SK-N-MC (cell line): ENCODE measurements at regions not wholly inside any gene's neighbourhood (a gene's known extent, or its start where the extent isn't known, plus 50 kb on each side); places are given as distances from the start of the nearest gene placed in this dataset.
A peak's percentile ranks its signal among the peaks of the same experiment; 100 is the strongest.

Source experiments
- DNase-seq: peaks from one replicate; pipeline ENCODE4 v3.0.0-alpha.2; 2011; ENCODE audit warnings: low read depth, low spot score
- H3K27ac ChIP-seq: fragments of 200-600 bp; sonication (generic); 2 replicates; pipeline ENCODE4 v1.5.1; 2016; ENCODE audit warnings: mixed run types
- H3K36me3 ChIP-seq: fragments of 200-600 bp; sonication (generic); 2 replicates; pipeline ENCODE4 v1.6.1; 2017; ENCODE audit warnings: antibody characterized with exemption, low read length, mixed read lengths; ENCODE audit not compliant: insufficient read depth
- H3K4me3 ChIP-seq: fragments of 200-600 bp; sonication (generic); 2 replicates; pipeline ENCODE4 v1.5.1; 2016
- H3K9ac ChIP-seq: fragments of 200-600 bp; sonication (generic); 2 replicates; pipeline ENCODE4 v1.8.0; 2017; ENCODE audit warnings: mixed run types, mixed read lengths; ENCODE audit not compliant: insufficient read length
- H3K9me3 ChIP-seq: fragments of 200-600 bp; sonication (generic); 2 replicates; pipeline ENCODE4 v1.6.1; 2017; ENCODE audit warnings: low read depth, mild to moderate bottlenecking, antibody characterized with exemption, low read length, moderate library complexity, mixed read lengths
- EZH2 ChIP-seq: fragments of 200-600 bp; sonication (generic); IDR thresholded peaks from one replicate; pipeline ENCODE4 v1.6.1; 2017; ENCODE audit warnings: antibody characterized with exemption
- FOXP2 ChIP-seq: optimal IDR thresholded peaks from 2 replicates; pipeline ENCODE3; 2011; ENCODE audit warnings: mild to moderate bottlenecking, moderate library complexity; ENCODE audit not compliant: insufficient read depth; ENCODE audit errors: extremely low read length, control extremely low read depth
- POLR2AphosphoS5 ChIP-seq: IDR thresholded peaks from 2 replicates; pipeline ENCODE4 v1.6.1; 2012; ENCODE audit warnings: mild to moderate bottlenecking, low read depth, low read length, borderline replicate concordance

DNA sequence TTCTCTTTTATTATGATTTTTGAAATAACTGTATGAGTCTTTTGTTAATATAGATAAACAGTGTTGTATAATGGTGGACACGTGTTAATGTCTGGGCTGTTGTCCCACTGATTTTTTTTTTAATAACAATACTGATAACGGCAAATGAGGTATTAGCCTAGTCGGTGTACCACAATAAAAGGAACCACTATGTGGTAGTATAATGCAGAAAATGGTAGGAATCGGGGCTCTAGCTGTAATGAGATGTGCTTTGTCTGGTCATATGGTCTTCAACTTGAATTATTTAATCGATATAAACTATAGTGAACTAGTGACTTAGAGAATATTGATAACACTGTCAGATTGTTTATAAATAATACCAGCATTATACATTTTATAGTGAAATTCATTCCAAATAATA lies 517.9 kb upstream of the SPHKAP start:
- no peak for TF ChIP-seq EZH2
- no peak for TF ChIP-seq POLR2AphosphoS5
- no peak for TF ChIP-seq FOXP2
- Histone ChIP-seq H3K4me3 (no peak overlapping the region), H3K36me3 (no peaks in the 10 kb centered on the region), H3K27ac (no peak overlapping the region), H3K9ac (no peak overlapping the region), H3K9me3 (no peaks in the 10 kb centered on the region)
- no peak for DNase-seq

DNA sequence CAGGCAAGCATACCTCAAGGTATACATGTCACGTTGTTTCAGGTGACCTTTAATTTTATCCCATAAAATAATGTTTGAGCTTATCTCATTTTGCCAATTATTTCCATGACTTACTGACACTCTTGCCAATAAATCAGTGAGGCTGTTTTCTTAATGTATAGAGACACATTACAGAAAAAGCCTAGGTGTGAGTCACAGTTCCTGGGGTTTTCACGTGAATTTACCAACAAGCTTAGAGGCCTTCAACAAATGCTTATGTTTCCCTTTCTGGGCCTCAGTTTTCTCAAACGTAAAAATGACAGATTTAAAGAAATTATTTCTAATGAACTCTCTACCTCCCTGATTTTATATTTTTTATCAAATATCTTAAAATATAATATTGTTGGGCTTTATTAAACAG lies 517.5 kb upstream of the SPHKAP start:
- H3K4me3 ChIP-seq, result no peak overlapping the region
- no peak overlapping the region for H3K9ac ChIP-seq
- H3K27ac ChIP-seq, result no peak overlapping the region
- H3K36me3 ChIP-seq, result no peaks in the 10 kb centered on the region
- TF ChIP-seq FOXP2 (no peak), EZH2 (no peak), POLR2AphosphoS5 (no peak)
- no peaks in the 10 kb centered on the region for H3K9me3 ChIP-seq
- no peak for DNase-seq

DNA sequence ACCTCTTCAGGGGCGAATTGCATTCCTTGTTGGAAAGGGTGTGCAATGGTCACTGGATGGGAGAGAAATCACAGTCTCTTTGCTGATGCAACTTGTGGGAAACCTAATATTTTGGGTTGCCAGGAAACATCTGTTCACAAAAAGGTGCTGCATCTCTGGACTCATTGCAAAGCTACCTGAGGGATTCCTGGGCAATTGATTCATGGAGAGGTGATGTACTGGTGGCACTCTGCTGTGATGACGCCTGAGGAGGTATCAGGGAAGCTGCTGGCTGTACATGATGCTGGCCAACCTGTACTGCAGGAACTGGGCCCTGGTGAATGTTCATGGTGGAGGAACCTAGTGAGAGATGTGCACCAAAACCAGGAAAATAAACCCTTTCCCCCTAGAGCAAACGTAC lies 516.0 kb upstream of the SPHKAP start:
- Histone ChIP-seq H3K9me3 (no peaks in the 10 kb centered on the region), H3K27ac (no peak overlapping the region), H3K4me3 (no peak overlapping the region), H3K36me3 (no peaks in the 10 kb centered on the region), H3K9ac (no peak overlapping the region)
- TF ChIP-seq POLR2AphosphoS5 (no peak), EZH2 (no peak), FOXP2 (no peak)
- DNase-seq, result no peak

DNA sequence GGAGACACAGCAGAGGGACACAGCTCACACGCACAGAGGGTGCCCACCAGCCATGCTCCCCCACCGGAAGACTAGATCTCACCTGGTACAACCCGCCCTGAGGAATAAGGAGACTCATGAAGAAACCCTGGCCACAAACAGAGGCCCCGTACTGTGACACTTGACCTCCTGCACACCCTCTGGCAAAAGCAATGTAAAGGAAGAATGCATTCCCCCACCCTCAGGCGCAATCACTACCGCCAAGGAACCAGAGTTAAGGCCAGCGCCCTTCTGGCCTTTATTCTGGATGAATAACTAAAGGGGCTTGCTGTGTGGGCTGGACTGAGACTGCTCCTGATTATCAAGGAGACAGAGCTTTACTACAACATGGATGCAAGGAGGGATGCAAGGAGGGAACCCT lies 509.2 kb upstream of the SPHKAP start:
- Histone ChIP-seq H3K27ac (no peak overlapping the region), H3K36me3 (no peaks in the 10 kb centered on the region), H3K9ac (no peak overlapping the region), H3K4me3 (no peak overlapping the region), H3K9me3 (no peaks in the 10 kb centered on the region)
- no peak for TF ChIP-seq POLR2AphosphoS5
- TF ChIP-seq EZH2, result no peak
- TF ChIP-seq FOXP2, result no peak
- DNase-seq, result no peak

DNA sequence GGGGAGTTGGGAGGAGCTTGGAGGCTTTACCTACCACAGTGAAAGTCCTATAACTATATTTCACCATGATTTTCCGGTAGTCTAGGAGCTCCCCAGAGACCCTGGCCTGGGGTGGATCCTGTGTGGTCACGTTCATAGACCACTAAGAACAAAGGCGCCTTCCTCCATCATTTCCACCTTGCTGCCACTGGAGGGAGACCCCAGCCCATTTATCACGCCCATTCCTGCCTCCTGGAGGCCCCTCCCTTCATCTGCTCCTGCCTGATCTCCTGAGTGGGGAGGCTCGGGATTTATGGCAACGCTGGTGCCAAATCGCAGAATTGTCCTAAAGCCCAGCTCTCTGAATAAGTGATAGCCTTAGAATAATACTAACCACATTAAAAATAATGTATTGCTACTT lies 507.6 kb upstream of the SPHKAP start:
- Histone ChIP-seq H3K4me3 (no peak overlapping the region), H3K36me3 (no peaks in the 10 kb centered on the region), H3K27ac (peak overlapping the region; percentile 81; the same call in 1 of the 2 replicates), H3K9me3 (no peaks in the 10 kb centered on the region), H3K9ac (no peak overlapping the region)
- no peak for TF ChIP-seq POLR2AphosphoS5
- no peak for TF ChIP-seq EZH2
- no peak for TF ChIP-seq FOXP2
- no peak for DNase-seq

DNA sequence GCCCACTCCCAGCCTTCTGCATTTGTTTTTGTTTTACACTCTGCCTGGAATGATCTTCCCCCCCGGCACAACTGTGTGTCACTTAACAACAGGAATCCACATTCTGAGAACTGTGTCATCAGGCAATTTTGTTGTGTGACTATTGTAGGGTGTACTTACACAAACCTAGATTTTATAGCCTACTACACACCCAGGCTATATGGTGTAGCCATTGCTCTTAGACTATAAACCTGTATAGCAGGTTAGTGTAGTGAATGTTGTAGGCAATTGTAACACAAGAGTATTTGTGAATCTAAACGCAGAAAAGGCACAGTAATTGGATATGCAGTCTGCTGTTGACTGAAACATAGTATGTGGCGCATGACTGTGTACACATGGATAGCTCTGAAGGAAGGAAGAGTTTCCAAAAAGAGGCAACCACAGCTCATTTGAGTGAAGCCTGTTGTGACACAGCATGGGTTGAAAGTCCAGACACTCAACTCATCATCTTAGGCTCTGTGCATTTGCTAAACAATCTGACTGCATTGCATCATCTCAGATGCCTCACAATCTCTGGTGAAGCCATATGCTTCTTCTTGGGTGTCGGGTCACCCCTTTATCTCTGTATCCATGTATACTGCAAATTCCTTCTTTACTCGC lies 506.6 kb upstream of the SPHKAP start:
- peak overlapping the region; percentile 16 for H3K9ac ChIP-seq
- H3K9me3 ChIP-seq, result no peaks in the 10 kb centered on the region
- H3K27ac ChIP-seq, result peak overlapping the region; percentile 81
- TF ChIP-seq POLR2AphosphoS5 (no peak), EZH2 (no peak), FOXP2 (no peak)
- DNase-seq, result no peak
- H3K4me3 ChIP-seq, result no peak overlapping the region
- no peaks in the 10 kb centered on the region for H3K36me3 ChIP-seq

DNA sequence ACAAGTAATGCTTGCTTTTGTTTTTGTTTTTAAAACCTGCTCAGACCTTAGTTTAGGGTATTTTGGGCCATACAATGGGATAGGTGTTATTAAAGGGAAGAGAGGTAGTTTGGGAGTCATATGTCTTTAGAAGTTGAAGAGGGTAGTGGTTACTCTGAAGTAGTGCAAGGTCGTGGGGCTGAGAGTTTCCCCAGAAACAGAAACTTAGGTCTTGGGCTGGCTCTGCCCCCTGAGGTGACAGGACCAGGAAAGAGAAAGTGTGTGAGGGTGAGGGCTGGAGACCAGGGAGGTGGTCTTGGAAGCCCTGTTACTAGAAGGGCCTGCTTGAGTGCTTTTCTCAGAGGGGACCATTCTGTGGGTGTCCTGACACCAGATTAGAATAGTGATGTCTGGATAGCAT lies 500.5 kb upstream of the SPHKAP start:
- DNase-seq, result no peak
- TF ChIP-seq FOXP2 (no peak), EZH2 (no peak), POLR2AphosphoS5 (no peak)
- no peaks in the 10 kb centered on the region for H3K36me3 ChIP-seq
- no peak overlapping the region for H3K27ac ChIP-seq
- H3K4me3 ChIP-seq, result no peak overlapping the region
- H3K9ac ChIP-seq, result no peak overlapping the region
- H3K9me3 ChIP-seq, result no peaks in the 10 kb centered on the region

DNA sequence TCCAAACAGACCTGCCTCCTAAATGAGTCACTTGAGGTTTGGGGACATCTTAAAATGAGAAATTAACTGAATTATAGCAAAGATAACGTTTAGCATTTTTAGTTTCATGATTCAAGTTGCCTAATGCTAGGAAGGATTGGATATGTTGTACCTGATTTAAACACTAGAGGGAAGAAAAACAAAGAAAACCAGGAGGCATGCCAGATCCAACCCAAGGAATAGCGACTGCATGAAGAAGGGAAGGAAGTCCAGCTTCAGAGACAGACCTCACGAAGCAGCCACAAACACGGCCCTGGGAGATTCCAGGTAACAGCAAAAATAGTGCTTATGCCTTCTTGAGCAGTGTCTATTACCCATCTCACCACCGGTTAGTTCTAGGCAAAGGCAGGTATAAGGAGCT lies 499.9 kb upstream of the SPHKAP start:
- no peak overlapping the region for H3K4me3 ChIP-seq
- no peak overlapping the region for H3K27ac ChIP-seq
- no peak overlapping the region for H3K9ac ChIP-seq
- TF ChIP-seq FOXP2 (no peak), POLR2AphosphoS5 (no peak), EZH2 (no peak)
- no peak for DNase-seq
- no peaks in the 10 kb centered on the region for H3K36me3 ChIP-seq
- no peaks in the 10 kb centered on the region for H3K9me3 ChIP-seq

DNA sequence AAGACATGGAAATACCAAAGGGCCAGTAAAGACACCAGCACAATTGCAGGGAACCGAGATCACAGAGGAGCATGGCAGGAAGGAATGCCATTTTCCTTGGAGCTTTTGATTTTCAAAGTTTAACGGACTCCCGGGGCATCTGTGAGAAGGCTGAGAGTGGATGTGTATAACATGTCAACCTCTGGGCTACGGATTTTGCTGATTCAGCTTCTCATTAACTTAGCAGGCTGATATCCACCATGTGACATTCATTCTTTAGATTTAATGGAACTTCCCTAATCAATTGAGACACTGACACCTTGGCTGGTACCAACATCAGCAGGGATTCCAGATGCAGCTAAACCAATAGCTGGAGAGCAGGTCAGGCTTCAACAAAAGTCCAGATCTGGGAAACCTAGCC lies 496.6 kb upstream of the SPHKAP start:
- Histone ChIP-seq H3K9me3 (no peaks in the 10 kb centered on the region), H3K27ac (no peak overlapping the region), H3K36me3 (no peaks in the 10 kb centered on the region), H3K4me3 (no peak overlapping the region), H3K9ac (no peak overlapping the region)
- DNase-seq, result no peak
- TF ChIP-seq EZH2, result no peak
- no peak for TF ChIP-seq POLR2AphosphoS5
- no peak for TF ChIP-seq FOXP2
